ENCODE measurements at regions not wholly inside any gene's neighbourhood (a gene's known extent, or its start where the extent isn't known, plus 50 kb on each side); places are given as distances from the start of the nearest gene placed in this dataset.

- H3F3A ChIP-seq (ENCODE audit: low read length, unreplicated experiment): no peaks in the 10 kb centered on the region
- H3K4me3 ChIP-seq (ENCODE audit: low read length): no peak overlapping the region
- no peaks in the 10 kb centered on the region for H3K9me2 ChIP-seq (replicated peaks; ENCODE audit: low read length)
- no peak overlapping the region for H3K27ac ChIP-seq (ENCODE audit: low read length)
- H3K9me3 ChIP-seq (ENCODE audit: low read length): no peaks in the 10 kb centered on the region
- H3K27me3 ChIP-seq (ENCODE audit: low read length): no peaks in the 10 kb centered on the region
- CTCF ChIA-PET: no interaction called here
- no peak overlapping the region for H3K9ac ChIP-seq (ENCODE audit: low read length)
- POLR2A ChIA-PET (ENCODE audit: unreplicated experiment): no interaction called here
- ATAC-seq (no peak), DNase-seq (no peak)
- H3K4me2 ChIP-seq (ENCODE audit: low read length): no peak overlapping the region
- intact Hi-C loops (cut with micrococcal nuclease): no loop called here
- BruUV-seq (replicated peaks): no TSS peak
- no peak for TF ChIP-seq CTCF (conservative IDR thresholded peaks at IDR 0.05; ENCODE audit: low read depth, low read length)
- TF ChIP-seq EZH2phosphoT487 (IDR thresholded peaks at IDR 0.05; ENCODE audit: borderline replicate concordance, low read length): no peak
- TF ChIP-seq EZH2 (IDR thresholded peaks at IDR 0.05; ENCODE audit: low read length, unreplicated experiment): no peak
- no peaks in the 10 kb centered on the region for H3K4me1 ChIP-seq (ENCODE audit: insufficient read depth, low read length)
- no peaks in the 10 kb centered on the region for H3K79me2 ChIP-seq (ENCODE audit: low read length)
- peaks cover 2% of the 10 kb centered on the region; the same call in 1 of the 2 replicates for H3K36me3 ChIP-seq (ENCODE audit: low read depth, low read length)
- no peaks in the 10 kb centered on the region for H4K20me1 ChIP-seq (ENCODE audit: low read length)
- no peak overlapping the region for H2AFZ ChIP-seq (ENCODE audit: low read length)
Observed at GRCh38 chr17:16881239-16881924, 90.5 kb downstream of the TNFRSF13B start.

GRCh38 chr17:16880843-16881230 is 91.1 kb downstream of the TNFRSF13B start:
- no peaks in the 10 kb centered on the region for H3K4me1 ChIP-seq (ENCODE audit: insufficient read depth, low read length)
- H3K9me2 ChIP-seq (replicated peaks; ENCODE audit: low read length): no peaks in the 10 kb centered on the region
- intact Hi-C loops (cut with micrococcal nuclease): no loop called here
- no peaks in the 10 kb centered on the region for H3K79me2 ChIP-seq (ENCODE audit: low read length)
- no peak for DNase-seq
- peaks cover 2% of the 10 kb centered on the region; the same call in 1 of the 2 replicates for H3K36me3 ChIP-seq (ENCODE audit: low read depth, low read length)
- no peaks in the 10 kb centered on the region for H4K20me1 ChIP-seq (ENCODE audit: low read length)
- no peak overlapping the region for H3K4me2 ChIP-seq (ENCODE audit: low read length)
- no peak overlapping the region for H2AFZ ChIP-seq (ENCODE audit: low read length)
- H3K27me3 ChIP-seq (ENCODE audit: low read length): no peaks in the 10 kb centered on the region
- TF ChIP-seq EZH2 (IDR thresholded peaks at IDR 0.05; ENCODE audit: low read length, unreplicated experiment) (no peak), EZH2phosphoT487 (IDR thresholded peaks at IDR 0.05; ENCODE audit: borderline replicate concordance, low read length) (no peak), CTCF (conservative IDR thresholded peaks at IDR 0.05; ENCODE audit: low read depth, low read length) (no peak)
- no peaks in the 10 kb centered on the region for H3K9me3 ChIP-seq (ENCODE audit: low read length)
- H3F3A ChIP-seq (ENCODE audit: low read length, unreplicated experiment): no peaks in the 10 kb centered on the region
- H3K4me3 ChIP-seq (ENCODE audit: low read length): no peak overlapping the region
- CTCF ChIA-PET: no interaction called here
- H3K9ac ChIP-seq (ENCODE audit: low read length): no peak overlapping the region
- POLR2A ChIA-PET (ENCODE audit: unreplicated experiment): no interaction called here
- ATAC-seq: no peak
- H3K27ac ChIP-seq (ENCODE audit: low read length): no peak overlapping the region
- no TSS peak for BruUV-seq (replicated peaks)

- Histone ChIP-seq H3F3A (ENCODE audit: low read length, unreplicated experiment) (no peaks in the 10 kb centered on the region), H4K20me1 (ENCODE audit: low read length) (no peaks in the 10 kb centered on the region), H3K4me1 (ENCODE audit: insufficient read depth, low read length) (no peaks in the 10 kb centered on the region), H3K79me2 (ENCODE audit: low read length) (no peaks in the 10 kb centered on the region), H3K27ac (ENCODE audit: low read length) (no peak overlapping the region), H3K27me3 (ENCODE audit: low read length) (no peaks in the 10 kb centered on the region), H3K9me3 (ENCODE audit: low read length) (no peaks in the 10 kb centered on the region), H3K4me2 (ENCODE audit: low read length) (no peak overlapping the region), H3K9ac (ENCODE audit: low read length) (no peak overlapping the region), H3K4me3 (ENCODE audit: low read length) (no peak overlapping the region), H3K36me3 (ENCODE audit: low read depth, low read length) (peaks cover 2% of the 10 kb centered on the region; the same call in 1 of the 2 replicates), H2AFZ (ENCODE audit: low read length) (no peak overlapping the region), H3K9me2 (replicated peaks; ENCODE audit: low read length) (no peaks in the 10 kb centered on the region)
- ChIA-PET POLR2A (ENCODE audit: unreplicated experiment) (no interaction called here), CTCF (no interaction called here)
- BruUV-seq (replicated peaks): no TSS peak
- DNase-seq (no peak), ATAC-seq (no peak)
- intact Hi-C loops (cut with micrococcal nuclease): no loop called here
- no peak for TF ChIP-seq EZH2 (IDR thresholded peaks at IDR 0.05; ENCODE audit: low read length, unreplicated experiment)
- TF ChIP-seq EZH2phosphoT487 (IDR thresholded peaks at IDR 0.05; ENCODE audit: borderline replicate concordance, low read length): no peak
Observed at GRCh38 chr17:16880121-16880842, 91.6 kb downstream of the TNFRSF13B start.

All from PC-3 (cell line).